ENCODE measurements at regions not wholly inside any gene's neighbourhood (a gene's known extent, or its start where the extent isn't known, plus 50 kb on each side); places are given as distances from the start of the nearest gene placed in this dataset.
"Not testable (repeated sequence)": the region's sequence is repeated elsewhere in the genome, so short reads cannot be mapped to it uniquely, and the experiment has no call there.

- H3K79me1 ChIP-seq (ENCODE audit: low read depth, low read length); H4K20me1 ChIP-seq (replicated peaks in 1 of 2; ENCODE audit: control insufficient read depth in 1 of 2, insufficient read depth in 2 of 2, low read length in 2 of 2); H3K27me3 ChIP-seq (replicated peaks in 1 of 4; ENCODE audit: control insufficient read depth in 3 of 4, extremely low read depth in 1 of 4, insufficient read depth in 3 of 4, low read length in 3 of 4); H4K8ac ChIP-seq (ENCODE audit: extremely low read depth, insufficient read depth, low read length); H3K14ac ChIP-seq (ENCODE audit: insufficient read length); H3K36me3 ChIP-seq (ENCODE audit: control insufficient read depth in 2 of 4, insufficient read depth in 4 of 4, low read length in 3 of 4); H2BK5ac ChIP-seq (ENCODE audit: low read depth, low read length); FAIRE-seq; H3K23ac ChIP-seq (ENCODE audit: insufficient read length); H3K56ac ChIP-seq (replicated peaks; ENCODE audit: insufficient read length, low read depth, low read length); H3K23me2 ChIP-seq (ENCODE audit: low read depth, low read length); H3K27ac ChIP-seq (ENCODE audit: low read depth, low read length); H2BK15ac ChIP-seq (ENCODE audit: low read length); H2AFZ ChIP-seq (ENCODE audit: low read length); H3K4me3 ChIP-seq (ENCODE audit: extremely low read depth in 1 of 4, insufficient read depth in 2 of 4, low read depth in 3 of 4, low read length in 4 of 4); H4K5ac ChIP-seq (ENCODE audit: insufficient read length, low read depth, low read length); H2BK12ac ChIP-seq (ENCODE audit: low read depth, low read length); H2BK120ac ChIP-seq (replicated peaks; ENCODE audit: low read depth, low read length); H3K4me2 ChIP-seq (ENCODE audit: insufficient read depth in 1 of 2, low read depth in 2 of 2, low read length in 2 of 2); POLR2A ChIA-PET (ENCODE audit: partially characterized antibody); H3K4ac ChIP-seq (replicated peaks; ENCODE audit: insufficient read length, low read depth, low read length); H3K9ac ChIP-seq (replicated peaks in 1 of 4; ENCODE audit: extremely low read depth in 1 of 4, low read depth in 3 of 4, low read length in 3 of 4); H4K91ac ChIP-seq (replicated peaks; ENCODE audit: insufficient read length, low read length); H2AK5ac ChIP-seq (ENCODE audit: low read depth, low read length); H2BK20ac ChIP-seq (ENCODE audit: low read length); H3K4me1 ChIP-seq (replicated peaks in 1 of 4; ENCODE audit: control insufficient read depth in 3 of 4, insufficient read depth in 4 of 4, low read length in 3 of 4); H3K79me2 ChIP-seq (ENCODE audit: control insufficient read depth in 1 of 2, insufficient read depth in 2 of 2, low read length in 2 of 2); CTCF ChIA-PET (ENCODE audit: partially characterized antibody); DNase-seq (ENCODE audit: low read depth in 1 of 2, low spot score in 2 of 2); H3K18ac ChIP-seq (ENCODE audit: extremely low read depth, low read length): not testable (repeated sequence)
- H3K9me3 ChIP-seq (ENCODE audit: insufficient read depth in 2 of 2, low read depth in 1 of 2, low read length in 1 of 2), result peaks cover 77 to 93% of the 10 kb centered on the region in 2 experiments
- WGBS, 2 experiments (ENCODE audit: extremely low coverage in 1 of 2, insufficient coverage in 1 of 2, insufficient read length in 1 of 2, insufficient replicate concordance in 2 of 2, low coverage in 1 of 2, low lambda C conversion rate in 2 of 2, missing lambda C conversion rate in 1 of 2), result 70% methylated on average over 8 of the region's 8 CpGs; no CpG with 5 or more reads in 1 of the 2 experiments
Measured at GRCh38 chr21:10382135-10382534, 139.2 kb upstream of the TPTE start.

GRCh38 chr21:10382580-10382979 lies 138.8 kb upstream of the TPTE start:
- H2AFZ ChIP-seq (ENCODE audit: low read length); H3K23ac ChIP-seq (ENCODE audit: insufficient read length); H3K56ac ChIP-seq (replicated peaks; ENCODE audit: insufficient read length, low read depth, low read length); H3K4me1 ChIP-seq (replicated peaks in 1 of 4; ENCODE audit: control insufficient read depth in 3 of 4, insufficient read depth in 4 of 4, low read length in 3 of 4); H3K4ac ChIP-seq (replicated peaks; ENCODE audit: insufficient read length, low read depth, low read length); H3K36me3 ChIP-seq (ENCODE audit: control insufficient read depth in 2 of 4, insufficient read depth in 4 of 4, low read length in 3 of 4); H4K20me1 ChIP-seq (replicated peaks in 1 of 2; ENCODE audit: control insufficient read depth in 1 of 2, insufficient read depth in 2 of 2, low read length in 2 of 2); H2BK5ac ChIP-seq (ENCODE audit: low read depth, low read length); DNase-seq (ENCODE audit: low read depth in 1 of 2, low spot score in 2 of 2); H2BK120ac ChIP-seq (replicated peaks; ENCODE audit: low read depth, low read length); H3K4me2 ChIP-seq (ENCODE audit: insufficient read depth in 1 of 2, low read depth in 2 of 2, low read length in 2 of 2); CTCF ChIA-PET (ENCODE audit: partially characterized antibody); H3K23me2 ChIP-seq (ENCODE audit: low read depth, low read length); H3K79me2 ChIP-seq (ENCODE audit: control insufficient read depth in 1 of 2, insufficient read depth in 2 of 2, low read length in 2 of 2); H2AK5ac ChIP-seq (ENCODE audit: low read depth, low read length); H3K27me3 ChIP-seq (replicated peaks in 1 of 4; ENCODE audit: control insufficient read depth in 3 of 4, extremely low read depth in 1 of 4, insufficient read depth in 3 of 4, low read length in 3 of 4); H3K79me1 ChIP-seq (ENCODE audit: low read depth, low read length); H3K9ac ChIP-seq (replicated peaks in 1 of 4; ENCODE audit: extremely low read depth in 1 of 4, low read depth in 3 of 4, low read length in 3 of 4); H3K27ac ChIP-seq (ENCODE audit: low read depth, low read length); POLR2A ChIA-PET (ENCODE audit: partially characterized antibody); FAIRE-seq; H2BK12ac ChIP-seq (ENCODE audit: low read depth, low read length); H2BK15ac ChIP-seq (ENCODE audit: low read length); H3K18ac ChIP-seq (ENCODE audit: extremely low read depth, low read length); H4K8ac ChIP-seq (ENCODE audit: extremely low read depth, insufficient read depth, low read length); H3K14ac ChIP-seq (ENCODE audit: insufficient read length); H3K4me3 ChIP-seq (ENCODE audit: extremely low read depth in 1 of 4, insufficient read depth in 2 of 4, low read depth in 3 of 4, low read length in 4 of 4); H4K91ac ChIP-seq (replicated peaks; ENCODE audit: insufficient read length, low read length); H4K5ac ChIP-seq (ENCODE audit: insufficient read length, low read depth, low read length); H2BK20ac ChIP-seq (ENCODE audit: low read length): not testable (repeated sequence)
- WGBS, 2 experiments (ENCODE audit: extremely low coverage in 1 of 2, insufficient coverage in 1 of 2, insufficient read length in 1 of 2, insufficient replicate concordance in 2 of 2, low coverage in 1 of 2, low lambda C conversion rate in 2 of 2, missing lambda C conversion rate in 1 of 2), result 70% methylated on average over 5 of the region's 5 CpGs; no CpG with 5 or more reads in 1 of the 2 experiments
- H3K9me3 ChIP-seq (ENCODE audit: insufficient read depth in 2 of 2, low read depth in 1 of 2, low read length in 1 of 2), result peaks cover 76 to 92% of the 10 kb centered on the region in 2 experiments

Data from H1 (cell line).